ENCODE measurements at regions not wholly inside any gene's neighbourhood (a gene's known extent, or its start where the extent isn't known, plus 50 kb on each side); places are given as distances from the start of the nearest gene placed in this dataset.

DNA sequence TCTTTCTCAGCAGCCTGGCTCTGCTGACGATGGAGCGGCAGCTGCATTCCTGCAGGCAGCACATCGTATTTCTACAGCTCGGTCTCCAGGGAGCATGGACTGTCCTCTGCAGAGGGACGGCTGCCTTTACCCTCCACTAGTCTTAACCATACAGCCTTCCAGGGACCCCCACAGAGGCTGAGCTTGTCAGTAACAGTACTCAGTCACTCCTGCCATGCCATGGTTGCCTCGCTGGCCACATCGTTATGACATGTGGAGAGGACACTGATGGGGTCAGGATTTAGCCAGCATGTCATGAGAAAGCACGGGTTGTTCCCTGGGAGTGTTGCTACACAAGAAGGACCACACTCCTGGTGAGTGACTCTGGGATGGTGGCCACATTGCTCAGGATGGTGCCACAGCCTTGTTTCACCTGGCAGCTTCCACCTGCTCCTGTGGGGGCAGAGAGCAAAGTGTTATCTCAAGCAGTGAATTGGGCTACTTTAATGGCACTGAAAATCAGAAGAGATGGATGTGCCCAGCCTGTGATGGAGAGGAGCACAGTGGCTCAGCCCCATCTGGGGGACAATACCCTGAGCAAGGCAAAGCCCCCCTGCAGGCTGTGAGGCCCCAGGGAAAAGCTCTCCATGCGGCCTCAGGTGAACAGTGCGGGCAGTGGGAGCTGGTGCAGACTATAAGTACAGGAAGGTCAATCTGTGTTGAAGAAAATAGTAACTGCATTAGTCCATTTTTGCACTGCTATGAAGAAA is 443.9 kb downstream of the TCERG1L start:
- H3K18ac ChIP-seq (ENCODE audit: insufficient read length, low read depth, low read length), result no peak overlapping the region
- no peak overlapping the region for H3K27ac ChIP-seq (ENCODE audit: insufficient read length, low read depth, low read length)
- no peaks in the 10 kb centered on the region for H3K9me3 ChIP-seq (ENCODE audit: control insufficient read depth, low read depth, low read length)
- H3K79me2 ChIP-seq (ENCODE audit: insufficient read depth, low read length), result no peaks in the 10 kb centered on the region
- no peak overlapping the region for H2AK5ac ChIP-seq (ENCODE audit: insufficient read length, low read length)
- no peak overlapping the region for H4K5ac ChIP-seq (ENCODE audit: insufficient read length, low read depth, low read length)
- Mint-ChIP-seq H3K4me1 (peaks cover 4 to 7% of the 10 kb centered on the region in 2 experiments; a peak in 3 of 4 replicates), H3K4me3 (no peak overlapping the region), H3K27ac (no peak overlapping the region), H3K9me3 (no peaks in the 10 kb centered on the region; a peak in 1 of 5 replicates), H3K36me3 (ENCODE audit: insufficient read depth in 1 of 3, low read depth in 3 of 3) (no peaks in the 10 kb centered on the region), H3K27me3 (ENCODE audit: low read depth) (peaks cover 5% of the 10 kb centered on the region; the same call in 1 of the 2 replicates)
- no peak overlapping the region for H3K9ac ChIP-seq (ENCODE audit: extremely low read depth, insufficient read length, low read length)
- no peak for DNase-seq
- no peaks in the 10 kb centered on the region for H3K79me1 ChIP-seq (ENCODE audit: insufficient read depth, low read depth, low read length, poor library complexity, severe bottlenecking)
- H2AFZ ChIP-seq (ENCODE audit: low read length), result no peak overlapping the region
- WGBS (ENCODE audit: extremely low coverage, insufficient read length, low lambda C conversion rate), result no CpG with 5 or more reads among the region's 10 CpGs
- no peak overlapping the region for H3K4me2 ChIP-seq (ENCODE audit: insufficient read depth, insufficient read length, low read length)
- TF ChIP-seq, protein P1, sequence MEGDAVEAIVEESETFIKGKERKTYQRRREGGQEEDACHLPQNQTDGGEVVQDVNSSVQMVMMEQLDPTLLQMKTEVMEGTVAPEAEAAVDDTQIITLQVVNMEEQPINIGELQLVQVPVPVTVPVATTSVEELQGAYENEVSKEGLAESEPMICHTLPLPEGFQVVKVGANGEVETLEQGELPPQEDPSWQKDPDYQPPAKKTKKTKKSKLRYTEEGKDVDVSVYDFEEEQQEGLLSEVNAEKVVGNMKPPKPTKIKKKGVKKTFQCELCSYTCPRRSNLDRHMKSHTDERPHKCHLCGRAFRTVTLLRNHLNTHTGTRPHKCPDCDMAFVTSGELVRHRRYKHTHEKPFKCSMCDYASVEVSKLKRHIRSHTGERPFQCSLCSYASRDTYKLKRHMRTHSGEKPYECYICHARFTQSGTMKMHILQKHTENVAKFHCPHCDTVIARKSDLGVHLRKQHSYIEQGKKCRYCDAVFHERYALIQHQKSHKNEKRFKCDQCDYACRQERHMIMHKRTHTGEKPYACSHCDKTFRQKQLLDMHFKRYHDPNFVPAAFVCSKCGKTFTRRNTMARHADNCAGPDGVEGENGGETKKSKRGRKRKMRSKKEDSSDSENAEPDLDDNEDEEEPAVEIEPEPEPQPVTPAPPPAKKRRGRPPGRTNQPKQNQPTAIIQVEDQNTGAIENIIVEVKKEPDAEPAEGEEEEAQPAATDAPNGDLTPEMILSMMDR (conservative IDR thresholded peaks at IDR 0.05), result no peak
- no peak overlapping the region for H4K8ac ChIP-seq (replicated peaks; ENCODE audit: insufficient read length, low read depth, low read length)
- H4K91ac ChIP-seq (ENCODE audit: insufficient read length, low read depth, low read length), result no peak overlapping the region
- H3T11ph ChIP-seq (ENCODE audit: low read length), result no peak overlapping the region
- no peak overlapping the region for H2BK5ac ChIP-seq (ENCODE audit: insufficient read length, low read length)
- H3K27me3 ChIP-seq (ENCODE audit: insufficient read depth, low read length), result no peaks in the 10 kb centered on the region; the same call in 1 of the 2 replicates
- no peaks in the 10 kb centered on the region for H3K4me1 ChIP-seq (ENCODE audit: insufficient read depth, low read length)
- no peak overlapping the region for H3K4ac ChIP-seq (ENCODE audit: low read depth, low read length)
- H2BK15ac ChIP-seq (ENCODE audit: low read depth, low read length), result no peak overlapping the region
- H2BK120ac ChIP-seq (ENCODE audit: low read depth, low read length, poor library complexity, severe bottlenecking), result no peak overlapping the region
- H3K23me2 ChIP-seq (ENCODE audit: insufficient read length, low read depth, low read length, poor library complexity, severe bottlenecking), result no peaks in the 10 kb centered on the region
- no peak overlapping the region for H3K23ac ChIP-seq (ENCODE audit: insufficient read length, low read depth, low read length)
- H3K14ac ChIP-seq (ENCODE audit: insufficient read depth, low read length), result no peak overlapping the region
- no peaks in the 10 kb centered on the region for H4K20me1 ChIP-seq (ENCODE audit: control insufficient read depth, insufficient read depth, insufficient read length)
- H2BK20ac ChIP-seq (ENCODE audit: low read depth, low read length, poor library complexity, severe bottlenecking), result no peak overlapping the region
- H2BK12ac ChIP-seq (ENCODE audit: insufficient read length, low read depth, low read length), result no peak overlapping the region
- no peak overlapping the region for H3K56ac ChIP-seq (ENCODE audit: insufficient read length, low read depth, low read length)

Data from H9 (cell line).